ENCODE measurements at regions not wholly inside any gene's neighbourhood (a gene's known extent, or its start where the extent isn't known, plus 50 kb on each side); places are given as distances from the start of the nearest gene placed in this dataset.

- POLR2A ChIA-PET: no interaction called here
- peaks cover 0 to 15% (median 7%) of the 10 kb centered on the region in 9 donors for H3K9me3 Mint-ChIP-seq
- DNase-seq (no peak), ATAC-seq (no peak)
- H3K36me3 Mint-ChIP-seq: peaks cover 0 to 9% (median 6%) of the 10 kb centered on the region in 3 donors
- no peak overlapping the region for H3K27ac Mint-ChIP-seq
- H3K4me3 Mint-ChIP-seq: no peak overlapping the region
- H3K4me1 Mint-ChIP-seq: no peaks in the 10 kb centered on the region
- peaks cover 3 to 15% (median 8%) of the 10 kb centered on the region in 5 donors for H3K27me3 Mint-ChIP-seq
Measured at GRCh38 chr1:201704439-201704792, 124.5 kb upstream of the IPO9 start.

GRCh38 chr1:201705389-201705788 is 123.6 kb upstream of the IPO9 start:
- no peaks in the 10 kb centered on the region for H3K4me1 Mint-ChIP-seq
- ATAC-seq (no peak), DNase-seq (no peak)
- POLR2A ChIA-PET: no interaction called here
- no peak overlapping the region for H3K27ac Mint-ChIP-seq
- peaks cover 0 to 15% (median 7%) of the 10 kb centered on the region in 9 donors for H3K9me3 Mint-ChIP-seq
- peaks cover 3 to 15% (median 8%) of the 10 kb centered on the region in 5 donors for H3K27me3 Mint-ChIP-seq
- peaks cover 0 to 9% (median 6%) of the 10 kb centered on the region in 3 donors for H3K36me3 Mint-ChIP-seq
- H3K4me3 Mint-ChIP-seq: no peak overlapping the region

GRCh38 chr1:201706109-201706508 is 122.8 kb upstream of the IPO9 start:
- H3K36me3 Mint-ChIP-seq: peaks cover 0 to 9% (median 6%) of the 10 kb centered on the region in 3 donors
- H3K27me3 Mint-ChIP-seq: peaks cover 3 to 15% (median 8%) of the 10 kb centered on the region in 5 donors
- no peak overlapping the region for H3K4me3 Mint-ChIP-seq
- ATAC-seq: no peak
- H3K9me3 Mint-ChIP-seq: peaks cover 0 to 15% (median 4%) of the 10 kb centered on the region in 9 donors
- POLR2A ChIA-PET: no interaction called here
- no peak for DNase-seq
- H3K4me1 Mint-ChIP-seq: no peaks in the 10 kb centered on the region
- H3K27ac Mint-ChIP-seq: peak overlapping the region in 1 of 10 donors; percentile 46

- ATAC-seq (no peak), DNase-seq (no peak)
- POLR2A ChIA-PET: no interaction called here
- H3K36me3 Mint-ChIP-seq: peaks cover 0 to 5% (median under 1%) of the 10 kb centered on the region in 3 donors
- H3K4me1 Mint-ChIP-seq: no peaks in the 10 kb centered on the region
- peaks cover 0 to 6% (median 2%) of the 10 kb centered on the region in 9 donors for H3K9me3 Mint-ChIP-seq
- no peak overlapping the region for H3K4me3 Mint-ChIP-seq
- H3K27me3 Mint-ChIP-seq: peaks cover 3 to 15% (median 8%) of the 10 kb centered on the region in 5 donors
- H3K27ac Mint-ChIP-seq: no peak overlapping the region
Measured at GRCh38 chr1:201707027-201707426, 121.9 kb upstream of the IPO9 start.

GRCh38 chr1:201707656-201708055 is 121.3 kb upstream of the IPO9 start:
- Mint-ChIP-seq H3K27ac (no peak overlapping the region), H3K4me3 (no peak overlapping the region), H3K9me3 (peaks cover 0 to 2% (median 0%) of the 10 kb centered on the region in 9 donors), H3K27me3 (peaks cover 2 to 15% (median 8%) of the 10 kb centered on the region in 5 donors), H3K36me3 (peaks cover 0 to 1% (median 0%) of the 10 kb centered on the region in 3 donors), H3K4me1 (no peaks in the 10 kb centered on the region)
- ATAC-seq: no peak
- POLR2A ChIA-PET: no interaction called here
- no peak for DNase-seq

- H3K27me3 Mint-ChIP-seq: peaks cover 2 to 15% (median 8%) of the 10 kb centered on the region in 5 donors
- H3K27ac Mint-ChIP-seq: no peak overlapping the region
- peaks cover 0 to under 1% (median under 1%) of the 10 kb centered on the region in 4 donors for H3K4me1 Mint-ChIP-seq
- POLR2A ChIA-PET: no interaction called here
- no peak overlapping the region for H3K4me3 Mint-ChIP-seq
- no peaks in the 10 kb centered on the region for H3K9me3 Mint-ChIP-seq
- ATAC-seq: no peak
- no peak for DNase-seq
- no peaks in the 10 kb centered on the region for H3K36me3 Mint-ChIP-seq
Measured at GRCh38 chr1:201708085-201708512, 120.9 kb upstream of the IPO9 start.

- DNase-seq: no peak
- no peaks in the 10 kb centered on the region for H3K9me3 Mint-ChIP-seq
- no peak for ATAC-seq
- peaks cover 0 to 4% (median under 1%) of the 10 kb centered on the region in 4 donors for H3K4me1 Mint-ChIP-seq
- H3K36me3 Mint-ChIP-seq: no peaks in the 10 kb centered on the region
- no peak overlapping the region for H3K4me3 Mint-ChIP-seq
- POLR2A ChIA-PET: no interaction called here
- H3K27me3 Mint-ChIP-seq: peaks cover 2 to 15% (median 8%) of the 10 kb centered on the region in 5 donors
- H3K27ac Mint-ChIP-seq: no peak overlapping the region
Measured at GRCh38 chr1:201708691-201709090, 120.3 kb upstream of the IPO9 start.

- ATAC-seq: peak; percentile 89 to 91
- Mint-ChIP-seq H3K27me3 (peaks cover 2 to 12% (median 8%) of the 10 kb centered on the region in 5 donors), H3K4me1 (peaks cover 0 to 4% (median under 1%) of the 10 kb centered on the region in 4 donors), H3K27ac (no peak overlapping the region), H3K4me3 (no peak overlapping the region), H3K9me3 (no peaks in the 10 kb centered on the region), H3K36me3 (no peaks in the 10 kb centered on the region)
- peak; percentile 12 to 81 (median 52) for DNase-seq
- POLR2A ChIA-PET: no interaction called here
Measured at GRCh38 chr1:201709564-201710295, 119.2 kb upstream of the IPO9 start.

GRCh38 chr1:201710632-201711597 is 118.0 kb upstream of the IPO9 start:
- Mint-ChIP-seq H3K27me3 (peaks cover 0 to 3% (median 0%) of the 10 kb centered on the region in 5 donors), H3K9me3 (no peaks in the 10 kb centered on the region), H3K27ac (no peak overlapping the region), H3K4me3 (no peak overlapping the region), H3K4me1 (peaks cover 0 to 9% (median under 1%) of the 10 kb centered on the region in 4 donors), H3K36me3 (no peaks in the 10 kb centered on the region)
- DNase-seq: no peak
- POLR2A ChIA-PET: no interaction called here
- ATAC-seq: no peak

- Mint-ChIP-seq H3K27me3 (no peaks in the 10 kb centered on the region), H3K4me3 (no peak overlapping the region), H3K27ac (peak overlapping the region in 1 of 10 donors; percentile 73), H3K9me3 (no peaks in the 10 kb centered on the region), H3K36me3 (no peaks in the 10 kb centered on the region), H3K4me1 (peaks cover 0 to 16% (median under 1%) of the 10 kb centered on the region in 4 donors)
- no peak for ATAC-seq
- POLR2A ChIA-PET: no interaction called here
- DNase-seq: no peak
Measured at GRCh38 chr1:201711811-201712210, 117.1 kb upstream of the IPO9 start.

- no peak overlapping the region for H3K27ac Mint-ChIP-seq
- no peak for DNase-seq
Measured at GRCh38 chr1:201712387-201713085, 116.4 kb upstream of the IPO9 start.

GRCh38 chr1:201713086-201713810 is 115.7 kb upstream of the IPO9 start:
- ATAC-seq: no peak
- peak overlapping the region in 1 of 10 donors; percentile 59 for H3K27ac Mint-ChIP-seq
- H3K36me3 Mint-ChIP-seq: no peaks in the 10 kb centered on the region
- peaks cover 0 to 16% (median 2%) of the 10 kb centered on the region in 4 donors for H3K4me1 Mint-ChIP-seq
- no peaks in the 10 kb centered on the region for H3K27me3 Mint-ChIP-seq
- H3K4me3 Mint-ChIP-seq: no peak overlapping the region
- DNase-seq: no peak
- H3K9me3 Mint-ChIP-seq: no peaks in the 10 kb centered on the region
- POLR2A ChIA-PET: no interaction called here

More at GRCh38 chr1:201712387-201713085, 116.4 kb upstream of the IPO9 start:
- Mint-ChIP-seq H3K36me3 (no peaks in the 10 kb centered on the region), H3K4me1 (peaks cover 0 to 16% (median under 1%) of the 10 kb centered on the region in 4 donors), H3K27me3 (no peaks in the 10 kb centered on the region), H3K4me3 (no peak overlapping the region), H3K9me3 (no peaks in the 10 kb centered on the region)
- POLR2A ChIA-PET: no interaction called here
- ATAC-seq: no peak

Data from naive thymus-derived CD8-positive, alpha-beta T cell (primary cell).